Prostate gland (tissue), 2 donors: ENCODE measurements at regions not wholly inside any gene's neighbourhood (a gene's known extent, or its start where the extent isn't known, plus 50 kb on each side); places are given as distances from the start of the nearest gene placed in this dataset.

Source experiments
- CTCF ChIP-seq, 4 experiments: fragments of 200-600 bp in 2 of 4; fragments of 450-650 bp in 2 of 4; sonication (generic) in 2 of 4; IDR thresholded peaks; 1 replicate in 3 of 4; 2 replicates in 1 of 4; pipeline ENCODE4 v1.5.1; 2016 to 2019; ENCODE audit warnings: antibody characterized with exemption in 4 of 4, mild to moderate bottlenecking in 2 of 4, moderate library complexity in 2 of 4
- POLR2A ChIP-seq: fragments of 450-650 bp; IDR thresholded peaks from one replicate; pipeline ENCODE4 v1.6.1; 2016; ENCODE audit warnings: antibody characterized with exemption, mild to moderate bottlenecking

- TF ChIP-seq CTCF (IDR thresholded peaks at IDR 0.05) (no peak), POLR2A (no peak)
Observed at GRCh38 chr5:10133830-10134229, 115.9 kb downstream of the ATPSCKMT start.
